ENCODE measurements at regions not wholly inside any gene's neighbourhood (a gene's known extent, or its start where the extent isn't known, plus 50 kb on each side); places are given as distances from the start of the nearest gene placed in this dataset.

DNA sequence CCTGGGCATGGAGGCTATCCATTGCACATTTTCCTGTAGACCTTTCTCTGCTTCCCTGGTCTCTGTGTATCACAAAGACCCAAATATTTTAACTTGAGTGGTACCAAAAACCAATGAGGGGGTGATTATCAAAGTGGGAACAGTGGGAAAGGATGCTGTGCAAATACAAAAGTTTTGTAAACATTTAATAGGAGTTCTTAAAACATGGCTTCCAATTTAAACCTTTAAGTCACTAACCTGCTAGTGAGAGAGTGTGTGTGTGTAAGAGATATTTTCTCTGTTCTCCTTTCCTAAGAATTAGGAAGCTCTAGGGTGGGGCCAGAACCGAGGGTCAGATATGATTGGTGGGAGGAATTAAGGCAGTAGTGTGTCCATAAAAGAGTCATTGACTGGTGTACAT lies 64.5 kb upstream of the ARHGAP5 start:
- TF ChIP-seq, protein P1, sequence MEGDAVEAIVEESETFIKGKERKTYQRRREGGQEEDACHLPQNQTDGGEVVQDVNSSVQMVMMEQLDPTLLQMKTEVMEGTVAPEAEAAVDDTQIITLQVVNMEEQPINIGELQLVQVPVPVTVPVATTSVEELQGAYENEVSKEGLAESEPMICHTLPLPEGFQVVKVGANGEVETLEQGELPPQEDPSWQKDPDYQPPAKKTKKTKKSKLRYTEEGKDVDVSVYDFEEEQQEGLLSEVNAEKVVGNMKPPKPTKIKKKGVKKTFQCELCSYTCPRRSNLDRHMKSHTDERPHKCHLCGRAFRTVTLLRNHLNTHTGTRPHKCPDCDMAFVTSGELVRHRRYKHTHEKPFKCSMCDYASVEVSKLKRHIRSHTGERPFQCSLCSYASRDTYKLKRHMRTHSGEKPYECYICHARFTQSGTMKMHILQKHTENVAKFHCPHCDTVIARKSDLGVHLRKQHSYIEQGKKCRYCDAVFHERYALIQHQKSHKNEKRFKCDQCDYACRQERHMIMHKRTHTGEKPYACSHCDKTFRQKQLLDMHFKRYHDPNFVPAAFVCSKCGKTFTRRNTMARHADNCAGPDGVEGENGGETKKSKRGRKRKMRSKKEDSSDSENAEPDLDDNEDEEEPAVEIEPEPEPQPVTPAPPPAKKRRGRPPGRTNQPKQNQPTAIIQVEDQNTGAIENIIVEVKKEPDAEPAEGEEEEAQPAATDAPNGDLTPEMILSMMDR (conservative IDR thresholded peaks at IDR 0.05 in 1 of 2, IDR thresholded peaks at IDR 0.05 in 1 of 2; ENCODE audit: low read depth in 1 of 2, low read length in 2 of 2), result no peak
- TF ChIP-seq EZH2 (IDR thresholded peaks at IDR 0.05; ENCODE audit: low read length, missing control alignments), result no peak

All from fibroblast of lung (primary cell).